KBM-7 (cell line): ENCODE measurements at regions not wholly inside any gene's neighbourhood (a gene's known extent, or its start where the extent isn't known, plus 50 kb on each side); places are given as distances from the start of the nearest gene placed in this dataset.

Experiments
- DNase-seq: peaks from one replicate; pipeline ENCODE4 v3.0.0-alpha.2; 2015
- in situ Hi-C: fragments of 300-500 bp; cut with MboI; formaldehyde crosslinking; loops from 2 replicates; pipeline ENCODE4 v1.14.3; 2020; ENCODE audit warnings: low sequenced_read_pairs, low pct_unique_long_range_greater_than_20kb, mixed read lengths

GRCh38 chr20:24872291-24873024 lies 76.6 kb upstream of the CST7 start:
- DNase-seq, result no peak
- in situ Hi-C loops, result no loop called here

- no peak for DNase-seq
- in situ Hi-C loops, result no loop called here
Observed at GRCh38 chr20:24873025-24873620, 75.9 kb upstream of the CST7 start.

GRCh38 chr20:24875078-24875477 lies 74.0 kb upstream of the CST7 start:
- in situ Hi-C loops, result no loop called here
- DNase-seq, result no peak

- in situ Hi-C loops, result no loop called here
Observed at GRCh38 chr20:24877652-24878051, 71.4 kb upstream of the CST7 start.

GRCh38 chr20:24878657-24879056 lies 70.4 kb upstream of the CST7 start:
- DNase-seq, result no peak
- in situ Hi-C loops, result no loop called here

More at GRCh38 chr20:24877652-24878051, 71.4 kb upstream of the CST7 start:
- no peak for DNase-seq

- DNase-seq, result no peak
- in situ Hi-C loops, result no loop called here
Observed at GRCh38 chr20:24879875-24880274, 69.2 kb upstream of the CST7 start.

- no peak for DNase-seq
- in situ Hi-C loops, result no loop called here
Observed at GRCh38 chr20:24880356-24880755, 68.7 kb upstream of the CST7 start.

- in situ Hi-C loops, result no loop called here
- no peak for DNase-seq
Observed at GRCh38 chr20:24890286-24890685, 58.8 kb upstream of the CST7 start.

- in situ Hi-C loops, result no loop called here
- no peak for DNase-seq
Observed at GRCh38 chr20:24891546-24892393, 57.3 kb upstream of the CST7 start.

- in situ Hi-C loops, result no loop called here
- no peak for DNase-seq
Observed at GRCh38 chr20:24892522-24892921, 56.5 kb upstream of the CST7 start.

- DNase-seq, result no peak
- in situ Hi-C loops, result no loop called here
Observed at GRCh38 chr20:24892931-24893330, 56.1 kb upstream of the CST7 start.

- in situ Hi-C loops, result no loop called here
- no peak for DNase-seq
Observed at GRCh38 chr20:24894488-24894887, 54.6 kb upstream of the CST7 start.

- no peak for DNase-seq
- in situ Hi-C loops, result no loop called here
Observed at GRCh38 chr20:24894967-24895366, 54.1 kb upstream of the CST7 start.

GRCh38 chr20:24895431-24895830 lies 53.6 kb upstream of the CST7 start:
- DNase-seq, result peak; percentile 14
- in situ Hi-C loops, result no loop called here

GRCh38 chr20:24895898-24896658 lies 53.0 kb upstream of the CST7 start:
- no peak for DNase-seq
- in situ Hi-C loops, result no loop called here

- in situ Hi-C loops, result no loop called here
- DNase-seq, result no peak
Observed at GRCh38 chr20:24896984-24897383, 52.1 kb upstream of the CST7 start.

- in situ Hi-C loops, result no loop called here
- no peak for DNase-seq
Observed at GRCh38 chr20:24897974-24898373, 51.1 kb upstream of the CST7 start.

- no peak for DNase-seq
- in situ Hi-C loops, result no loop called here
Observed at GRCh38 chr20:24899153-24899552, 49.9 kb upstream of the CST7 start.
